NCI-H446 (cell line): ENCODE measurements at regions not wholly inside any gene's neighbourhood (a gene's known extent, or its start where the extent isn't known, plus 50 kb on each side); places are given as distances from the start of the nearest gene placed in this dataset.

ENCODE experiments used
- DNase-seq, 2 experiments: peaks; one replicate each; lab custom pipeline; 2025; lab: John Stamatoyannopoulos, UW

DNA sequence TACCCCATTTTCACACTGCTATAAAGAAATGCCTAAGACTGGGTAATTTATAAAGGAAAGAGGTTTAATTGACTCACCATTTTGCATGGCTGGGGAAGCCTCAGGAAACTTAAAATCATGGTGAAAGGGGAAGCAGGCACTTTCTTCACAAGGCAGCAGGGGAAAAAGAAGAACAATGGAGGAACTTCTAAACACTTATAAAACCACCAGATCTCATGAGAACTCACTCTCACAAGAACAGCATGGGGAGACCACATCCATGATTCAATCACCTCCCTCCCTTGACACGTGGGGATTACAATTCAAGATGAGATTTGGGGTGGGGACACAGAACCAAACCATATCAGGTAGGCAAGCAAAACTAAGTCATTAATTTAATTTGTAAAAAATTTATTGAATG, 343.2 kb downstream of the FRK start:
- no peak for DNase-seq

DNA sequence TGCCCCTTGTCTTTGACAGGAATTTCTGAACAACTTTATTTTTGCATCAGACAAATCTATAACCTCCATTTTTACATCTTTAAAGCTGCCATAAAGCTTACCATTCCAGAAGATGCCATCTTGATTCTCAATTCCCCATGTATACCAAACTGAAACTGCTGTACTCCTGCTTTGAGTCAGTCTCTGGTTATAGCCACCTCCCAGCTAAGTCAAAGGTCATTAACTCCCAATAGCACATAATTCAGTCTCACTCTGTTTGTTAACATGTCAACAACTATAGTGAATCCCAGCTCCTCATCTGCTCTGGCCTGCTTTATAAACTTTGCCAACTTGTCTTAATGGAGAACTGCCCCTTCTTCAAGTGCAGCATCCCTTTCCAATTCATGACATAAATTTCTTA, 343.6 kb downstream of the FRK start:
- no peak for DNase-seq

DNA sequence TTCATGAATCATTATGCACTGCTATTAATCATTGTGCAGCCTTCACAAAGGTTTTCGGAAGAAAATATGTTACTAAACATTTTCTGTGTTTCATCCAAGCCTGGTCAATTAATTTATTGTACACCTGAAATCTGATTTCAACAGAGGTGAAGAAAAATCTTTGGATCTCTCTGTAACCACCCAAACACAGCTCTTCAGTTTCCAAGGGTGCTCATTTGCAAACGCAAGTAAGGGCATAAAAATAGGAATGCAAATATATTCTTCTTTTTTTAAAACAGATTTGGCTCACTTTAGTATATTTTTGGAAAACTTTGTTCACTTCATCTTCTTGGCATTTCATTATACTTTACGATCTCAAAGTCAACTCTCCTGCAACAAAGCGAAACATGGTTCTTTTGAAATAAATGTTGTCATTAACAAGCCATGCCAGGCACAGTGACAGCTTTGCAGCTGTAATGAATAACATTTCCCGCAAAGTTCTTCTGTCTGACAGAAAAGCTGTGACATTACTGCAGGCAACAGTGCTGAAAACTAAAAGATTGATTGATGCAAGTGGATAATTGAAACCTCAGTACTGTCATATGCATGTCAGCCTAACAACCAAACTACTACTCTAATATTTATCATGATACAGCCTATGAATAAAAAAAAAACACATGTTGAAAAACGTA, 348.3 kb downstream of the FRK start:
- DNase-seq = no peak

DNA sequence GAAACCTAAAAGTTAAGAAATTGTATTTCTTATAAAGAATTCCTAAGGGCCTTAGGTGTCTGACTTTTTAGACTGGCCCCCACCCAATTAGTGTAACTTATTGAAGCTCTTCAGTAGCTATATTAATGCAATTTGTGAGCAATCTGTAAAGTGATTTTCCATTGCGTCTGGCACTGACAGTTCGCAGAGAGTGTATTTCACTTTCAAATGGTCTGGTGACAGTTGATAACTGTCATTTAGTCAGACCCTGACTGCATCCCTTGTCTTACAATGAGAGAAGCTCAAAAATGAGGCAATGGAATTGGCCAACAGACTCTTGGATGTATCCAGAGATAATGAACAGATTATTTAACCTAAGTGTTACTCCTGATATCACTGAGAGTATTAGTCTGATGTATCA, 351.8 kb downstream of the FRK start:
- no peak for DNase-seq

DNA sequence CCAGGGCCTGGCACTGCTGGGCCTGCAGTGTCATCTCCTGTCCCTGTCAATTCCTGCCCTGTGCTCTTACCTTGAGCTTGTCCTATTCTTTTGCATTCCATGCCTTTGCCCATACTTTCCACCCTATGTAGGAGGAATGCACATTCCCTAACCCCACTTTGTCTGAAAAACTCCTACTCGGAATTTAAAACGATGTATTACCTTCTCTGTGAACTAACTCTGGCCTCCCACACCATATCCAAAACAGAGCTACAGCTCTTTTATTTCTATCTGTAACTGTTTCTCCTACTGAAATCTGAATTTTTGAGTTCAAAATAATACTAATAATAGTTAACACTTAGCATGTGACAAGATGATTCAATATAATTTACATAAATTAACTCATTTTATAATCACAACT, 353.7 kb downstream of the FRK start:
- DNase-seq = no peak

DNA sequence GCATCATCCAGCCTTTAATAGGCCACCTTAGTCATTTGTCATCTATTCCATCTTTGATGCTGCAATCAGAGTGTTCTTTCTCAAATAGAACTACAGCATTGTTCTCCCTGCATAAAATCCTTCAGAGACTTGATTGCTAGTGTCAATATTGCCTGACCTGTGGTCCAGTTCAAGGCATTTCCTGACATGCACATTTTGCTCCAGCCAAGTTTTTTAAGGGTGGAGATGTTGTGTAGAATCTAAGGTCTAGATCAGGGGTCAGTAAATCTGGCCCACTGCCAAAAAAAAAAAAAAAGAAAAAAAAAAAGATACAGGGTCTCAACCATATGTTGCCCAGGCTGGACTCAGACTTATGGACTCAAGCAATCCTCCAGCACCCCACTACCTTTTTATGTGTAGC, 354.4 kb downstream of the FRK start:
- DNase-seq = no peak

DNA sequence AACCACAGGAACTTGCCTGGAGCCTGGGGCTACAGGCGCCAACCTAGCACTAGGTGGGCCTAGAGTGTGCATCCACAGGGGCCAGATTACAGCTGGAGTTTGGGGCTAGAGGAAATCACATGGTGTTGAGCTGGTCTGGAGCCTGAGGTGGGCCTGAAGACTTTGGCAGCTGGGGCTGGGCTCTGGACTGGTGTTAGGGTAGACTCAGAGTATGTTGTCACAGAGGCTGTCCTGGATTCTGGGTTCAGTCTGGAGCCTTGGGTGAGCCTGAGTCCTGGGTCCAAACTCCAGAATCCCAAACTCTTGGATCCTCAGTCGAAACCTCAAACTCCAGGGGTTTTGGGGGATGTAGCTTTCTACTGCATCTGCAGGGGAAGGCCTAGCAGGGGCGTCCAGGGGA, 356.7 kb downstream of the FRK start:
- DNase-seq = no peak

DNA sequence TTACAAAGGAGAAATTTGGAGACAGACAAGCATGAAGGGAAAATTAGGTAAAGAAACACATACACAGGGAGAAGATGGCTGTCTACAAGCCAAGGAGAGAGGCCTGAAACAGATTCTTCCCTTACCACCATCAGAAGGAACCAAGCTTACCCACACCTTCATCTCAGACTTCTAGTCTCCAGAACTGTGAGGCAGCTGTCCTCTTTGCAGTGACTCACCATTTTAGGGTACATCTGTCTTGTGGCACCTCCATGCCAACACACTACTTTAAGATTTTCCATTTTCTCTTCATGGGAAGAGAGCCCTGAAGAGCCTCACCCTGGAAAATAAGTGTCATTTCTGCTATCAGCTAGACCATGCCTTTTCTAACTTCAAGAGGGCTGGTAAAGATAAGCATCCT, 369.3 kb downstream of the FRK start:
- no peak for DNase-seq

DNA sequence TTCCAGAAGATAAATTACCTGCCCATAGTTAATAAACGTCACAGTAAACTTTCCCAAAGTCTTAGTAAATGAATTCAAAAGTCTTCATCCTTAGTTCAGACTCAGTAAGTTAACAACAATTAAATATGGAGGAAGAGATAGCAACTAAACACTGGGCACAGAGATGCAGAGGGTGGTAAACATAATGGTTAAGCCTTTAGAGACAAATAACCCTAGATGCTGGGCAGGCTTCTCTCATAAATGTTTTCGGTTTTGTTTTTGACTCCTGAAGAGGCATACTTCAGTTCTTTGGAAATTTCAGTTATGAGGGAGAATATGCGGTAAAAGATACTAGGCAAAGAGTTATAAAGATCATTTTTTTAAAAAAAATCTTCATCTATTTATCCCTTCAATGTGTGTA, 369.8 kb downstream of the FRK start:
- no peak for DNase-seq

DNA sequence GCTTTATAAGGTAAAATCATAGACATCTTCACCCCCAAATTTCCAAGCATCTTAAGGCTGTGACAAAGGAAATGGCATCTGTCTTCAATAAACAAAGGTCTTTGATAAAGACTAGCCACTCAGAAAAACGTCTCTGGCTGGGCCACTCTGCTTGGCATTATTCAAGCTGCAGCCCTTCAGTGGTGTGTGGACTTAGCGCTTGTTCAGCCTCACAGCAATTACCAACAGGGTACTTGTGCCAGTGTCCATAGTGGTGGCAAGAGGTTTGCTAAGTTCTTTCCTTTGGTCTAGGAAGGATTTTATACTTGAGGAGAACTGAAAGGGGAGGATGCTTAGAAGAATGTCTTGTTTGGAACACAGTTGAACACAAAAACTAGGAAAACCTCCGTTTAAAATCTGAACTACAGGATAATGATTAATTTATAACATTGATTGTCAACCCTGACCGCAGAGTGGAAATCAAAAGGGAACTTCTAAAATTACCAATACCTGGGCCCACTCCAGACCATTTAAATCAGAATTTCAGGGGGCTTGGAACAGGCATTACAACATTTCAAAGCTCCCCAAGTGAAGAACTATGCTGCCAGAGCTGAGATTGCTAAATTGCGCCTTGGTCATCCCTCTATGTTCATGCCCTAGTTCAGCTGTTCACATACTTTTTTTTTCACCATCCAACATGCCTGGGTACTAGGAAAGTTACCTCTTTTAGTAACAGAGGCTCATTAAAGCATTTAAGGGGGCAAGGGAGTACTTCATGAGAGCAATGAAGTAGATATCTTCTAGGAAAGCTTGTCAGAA, 378.5 kb downstream of the FRK start:
- DNase-seq = no peak

DNA sequence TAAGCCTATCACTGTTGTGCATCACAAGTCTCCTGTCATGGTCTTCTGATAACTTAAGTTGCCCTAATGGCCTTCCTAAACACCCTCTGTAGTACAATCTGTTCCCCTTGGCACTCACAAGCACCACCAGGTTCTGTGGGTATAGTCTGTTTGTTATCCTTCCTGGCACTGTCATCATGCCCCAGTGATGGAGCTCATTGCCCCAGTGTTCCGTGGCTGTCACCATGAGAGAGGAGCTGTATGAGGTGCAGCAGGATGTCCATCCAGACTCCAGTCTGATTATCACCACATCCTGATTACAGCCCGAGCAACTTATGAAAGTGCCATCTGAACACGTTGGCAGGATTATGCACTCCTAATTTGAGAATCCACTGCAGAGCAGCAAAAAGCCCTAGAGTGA, 380.1 kb downstream of the FRK start:
- DNase-seq = peak in 1 of 2 experiments; percentile 6

DNA sequence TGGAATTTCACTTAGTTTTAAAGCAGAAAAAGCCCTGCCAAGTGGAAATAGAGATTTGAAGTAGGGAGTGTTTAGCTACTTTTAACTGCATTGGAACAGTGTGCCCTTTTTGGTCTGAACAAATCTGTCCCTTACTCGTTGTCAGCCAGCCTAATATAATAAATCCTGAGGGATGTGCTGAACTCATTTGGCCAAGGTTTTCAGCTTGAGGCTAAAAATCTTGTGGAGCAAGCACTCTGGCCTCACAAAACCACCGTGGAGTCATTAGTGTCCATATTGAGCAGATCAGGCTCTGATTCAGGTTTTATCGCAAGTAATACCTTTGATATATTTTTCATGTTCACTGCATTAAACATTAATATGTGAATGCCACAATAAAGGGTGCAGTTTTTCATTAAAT, 383.5 kb downstream of the FRK start:
- no peak for DNase-seq

DNA sequence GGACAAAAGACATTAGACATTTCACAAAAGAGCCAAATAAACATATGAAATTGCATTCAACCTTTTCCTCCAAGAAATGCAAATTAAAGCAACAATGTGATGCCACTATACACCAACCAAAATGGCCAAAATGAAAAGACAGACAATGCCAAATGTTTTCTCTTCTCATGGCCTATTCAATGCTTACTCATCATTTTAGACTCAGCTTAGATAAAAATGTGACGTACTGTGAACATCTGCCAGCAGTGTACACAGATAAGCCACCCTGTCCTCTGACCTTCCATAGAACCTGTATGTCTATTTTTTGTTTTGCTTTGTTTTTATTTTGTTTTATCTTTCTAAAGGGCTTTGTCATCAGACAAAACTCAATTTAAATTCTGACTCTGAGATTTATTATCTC, 385.2 kb downstream of the FRK start:
- no peak for DNase-seq

DNA sequence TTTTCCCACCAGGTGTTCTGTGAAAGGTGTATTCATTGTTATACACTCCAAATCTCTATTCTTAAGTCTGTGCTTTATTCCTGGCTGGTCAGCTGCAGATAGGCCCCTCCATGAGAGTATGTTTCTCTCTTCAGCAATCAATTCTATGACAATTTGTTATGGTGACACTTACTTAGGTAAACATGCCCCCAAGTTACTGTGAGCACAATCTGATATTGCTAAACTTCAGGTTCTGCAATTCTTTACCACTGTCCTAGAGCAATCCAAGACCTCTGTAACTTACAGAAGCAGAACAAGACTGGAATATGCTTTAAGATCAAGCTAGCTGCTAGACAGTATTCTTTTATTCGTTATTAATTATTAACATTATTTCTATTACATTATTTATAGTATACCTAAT, 391.9 kb downstream of the FRK start:
- no peak for DNase-seq

DNA sequence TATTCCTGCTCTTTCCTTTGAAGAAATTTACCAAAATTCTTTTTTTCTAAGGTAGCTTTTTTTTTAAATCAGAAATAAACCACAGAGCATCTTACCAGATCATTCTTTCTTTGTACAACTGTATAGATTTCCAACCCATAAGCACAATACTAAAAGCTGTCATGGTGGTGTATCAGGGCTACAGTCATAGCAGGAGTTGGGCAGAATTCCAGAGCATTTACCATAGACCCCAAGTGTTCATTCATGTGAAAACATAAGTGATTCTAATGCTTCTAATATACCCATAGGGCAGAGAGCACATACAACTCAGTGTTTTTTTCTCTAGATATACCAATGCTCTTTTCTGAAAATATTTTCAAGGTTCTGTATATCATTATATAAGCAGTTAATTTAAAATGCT, 392.5 kb downstream of the FRK start:
- DNase-seq = peak; percentile 4 to 27

DNA sequence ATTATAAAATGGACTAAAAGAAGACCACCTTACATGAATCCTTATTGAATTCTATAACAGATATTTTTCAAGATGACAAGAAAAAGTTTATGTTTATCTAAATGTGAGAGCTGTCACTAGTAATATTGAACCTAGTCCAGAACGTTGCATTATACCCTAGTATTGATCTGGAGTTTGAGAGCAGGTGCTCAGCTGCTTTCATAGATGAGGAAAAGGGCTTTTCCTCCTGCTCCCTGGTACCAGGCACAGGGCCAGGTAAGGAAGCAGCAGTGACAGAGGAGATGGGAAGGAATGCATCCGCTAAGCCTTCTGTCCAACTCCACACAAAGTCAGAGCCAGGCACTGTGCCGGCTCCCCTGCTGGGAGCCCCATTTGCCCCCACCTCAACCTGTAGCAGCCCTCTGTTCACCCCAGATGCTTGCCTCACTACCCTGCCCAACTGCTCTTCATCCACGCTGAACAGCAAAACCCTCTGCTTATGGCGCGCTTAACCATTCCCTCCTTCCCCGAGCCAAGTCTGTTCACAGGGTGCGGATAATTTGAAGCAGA, 393.1 kb downstream of the FRK start:
- DNase-seq = peak; percentile 76 to 89

DNA sequence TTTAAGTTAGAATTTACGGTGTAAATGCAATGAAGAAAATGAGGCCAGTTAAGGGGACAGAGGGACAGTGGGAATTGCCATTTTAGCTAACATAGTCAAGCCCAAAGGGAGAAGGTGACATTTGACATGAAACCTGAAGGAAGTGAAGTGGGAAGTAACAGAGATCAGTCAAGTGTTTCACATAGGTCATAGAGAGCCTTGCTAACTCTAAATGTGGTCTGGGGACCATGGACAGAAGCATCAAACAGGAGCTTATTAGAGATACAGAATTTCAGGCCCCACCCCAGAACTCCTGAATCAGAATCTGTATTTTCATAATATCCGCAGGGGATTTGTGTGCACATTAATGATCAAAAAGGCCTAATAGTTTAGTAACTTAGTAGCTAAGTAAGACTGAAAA, 393.7 kb downstream of the FRK start:
- no peak for DNase-seq

DNA sequence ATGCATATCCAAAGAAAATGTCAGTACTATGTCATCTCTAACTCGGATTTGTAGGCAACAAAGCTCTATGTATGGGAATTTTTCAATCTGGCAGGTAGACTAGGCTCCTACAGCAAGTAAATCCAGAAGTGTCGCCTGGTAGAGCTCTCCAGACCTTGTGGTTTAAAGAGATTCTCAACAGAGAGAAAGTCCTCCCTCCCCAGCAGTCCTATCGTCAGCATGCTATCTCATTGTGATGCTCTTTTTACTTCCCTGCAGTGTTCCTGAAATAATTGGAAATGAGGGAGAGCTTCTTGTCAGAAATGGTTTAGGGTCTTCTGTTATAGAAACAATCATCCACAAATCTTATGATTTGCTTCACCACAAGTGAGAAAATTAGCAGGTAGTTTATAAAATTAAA, 395.4 kb downstream of the FRK start:
- DNase-seq = no peak

DNA sequence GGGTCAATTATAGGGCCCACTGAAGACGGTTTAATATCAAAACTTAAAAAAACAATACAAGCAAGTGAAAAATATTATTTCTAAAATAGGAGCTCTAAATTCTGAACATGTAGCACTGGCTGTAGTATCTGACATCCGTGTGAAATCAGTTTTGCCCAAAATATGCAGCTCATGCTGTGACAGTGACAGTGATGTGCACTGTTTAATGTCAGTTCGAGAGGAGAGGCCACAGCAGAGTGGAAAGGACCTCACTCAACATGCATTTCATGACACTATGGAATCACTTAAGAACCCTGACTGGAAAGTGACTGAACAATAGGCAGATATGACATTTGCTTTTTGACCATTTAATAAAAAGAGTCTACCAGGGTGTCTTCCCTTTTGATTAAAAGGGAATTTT, 397.0 kb downstream of the FRK start:
- DNase-seq = no peak

DNA sequence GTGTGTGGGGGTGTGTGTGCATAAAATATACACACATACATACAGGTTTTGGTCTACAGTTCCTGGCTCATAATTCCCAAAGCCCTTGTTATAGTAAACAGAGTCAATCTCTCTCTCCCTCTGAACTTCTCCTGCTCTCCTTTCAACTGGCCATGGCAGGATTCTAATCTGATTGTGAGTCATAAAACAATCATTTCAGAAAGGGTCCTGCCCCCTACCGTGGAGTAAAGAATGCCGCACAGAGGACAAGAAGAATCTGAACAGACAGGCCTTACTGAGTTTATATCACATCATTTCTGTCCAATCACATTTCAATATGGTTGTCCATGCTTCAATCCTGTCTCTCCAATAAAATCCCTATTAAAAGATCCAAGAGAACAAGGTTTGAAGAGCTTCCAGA, 416.9 kb downstream of the FRK start:
- no peak for DNase-seq

DNA sequence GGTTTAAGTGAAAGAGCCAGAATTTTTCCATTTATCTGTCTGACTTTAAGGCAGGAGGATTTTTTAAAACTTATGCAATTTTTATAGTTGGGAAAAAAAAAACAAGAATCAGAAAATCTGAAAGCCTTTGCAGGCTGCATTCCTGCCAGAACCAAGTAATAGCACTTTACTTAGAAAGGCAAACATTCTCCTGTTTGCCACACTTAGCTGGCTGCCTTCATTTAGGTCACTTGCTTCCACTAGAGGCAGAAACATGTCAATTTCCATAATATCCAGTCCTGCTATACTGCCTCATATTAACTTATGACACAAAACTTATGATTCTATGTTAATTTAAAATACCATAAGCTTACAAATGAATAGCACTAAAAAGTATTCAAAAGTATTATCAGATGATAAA, 425.8 kb downstream of the FRK start:
- no peak for DNase-seq

DNA sequence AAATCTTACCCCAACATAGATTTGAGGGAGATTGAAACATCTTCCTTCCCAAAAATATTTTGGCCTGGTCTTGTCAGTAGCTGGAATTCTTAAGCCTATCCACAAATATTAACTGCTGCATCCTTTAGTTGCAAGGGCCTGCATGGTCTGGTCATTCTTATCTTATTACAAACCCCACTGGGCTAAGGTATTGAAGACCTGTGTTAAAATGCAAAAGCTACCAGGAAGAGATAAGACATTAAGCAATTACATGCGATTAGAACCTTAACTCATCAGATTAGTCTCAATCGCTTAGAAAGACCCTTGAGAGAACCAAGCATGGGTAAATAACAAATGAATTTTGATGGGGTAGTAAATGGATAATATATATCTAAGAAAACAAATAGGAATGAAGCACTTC, 426.6 kb downstream of the FRK start:
- no peak for DNase-seq

DNA sequence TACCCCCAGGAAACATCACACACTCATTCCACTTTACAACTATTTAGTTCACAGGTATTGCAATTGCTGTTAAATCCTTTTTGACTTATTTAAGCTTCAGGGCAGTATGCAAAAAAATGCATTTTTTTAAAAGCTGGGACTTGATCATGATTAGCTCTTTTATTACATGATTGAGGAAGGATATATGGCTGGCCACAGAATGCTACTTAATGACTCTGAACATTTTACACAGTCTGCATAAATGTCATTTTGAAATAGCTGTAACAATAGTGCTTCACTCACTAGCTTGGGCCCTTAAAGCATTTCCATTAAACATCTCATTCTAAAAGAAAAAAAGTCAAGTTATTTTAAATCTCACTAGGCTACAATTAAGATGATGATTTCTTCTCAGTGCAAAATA, 429.7 kb downstream of the FRK start:
- DNase-seq = no peak
